K562 (cell line): ENCODE measurements at regions not wholly inside any gene's neighbourhood (a gene's known extent, or its start where the extent isn't known, plus 50 kb on each side); places are given as distances from the start of the nearest gene placed in this dataset.
"Not testable (repeated sequence)": the region's sequence is repeated elsewhere in the genome, so short reads cannot be mapped to it uniquely, and the experiment has no call there.

Experiments used
- BCL6 ChIP-seq: fragments of 250-450 bp; sonication (Bioruptor Pico); IDR thresholded peaks from 2 replicates; pipeline ENCODE4 v1.4.0; 2020
- CHD4 ChIP-seq: fragments of 200-600 bp; sonication (generic); IDR thresholded peaks from 3 replicates; pipeline ENCODE4 v1.6.1; 2012; ENCODE audit warnings: low read depth, mild to moderate bottlenecking, mixed read lengths, low read length, inconsistent platforms; ENCODE audit not compliant: insufficient read depth, insufficient replicate concordance, poor library complexity, severe bottlenecking
- DDX20 ChIP-seq: fragments of 450-650 bp; IDR thresholded peaks from 2 replicates; pipeline ENCODE4 v1.6.1; 2016; ENCODE audit warnings: missing genetic modification characterization, low read depth, mild to moderate bottlenecking, missing compliant biosample characterization, moderate library complexity
- DIDO1 ChIP-seq: fragments of 450-650 bp; IDR thresholded peaks from 2 replicates; pipeline ENCODE4 v1.6.1; 2016; ENCODE audit warnings: low read depth, missing biosample characterization, missing genetic modification characterization
- HDAC2 ChIP-seq: fragments of 450-650 bp; IDR thresholded peaks from 2 replicates; pipeline ENCODE4 v1.6.1; 2016; ENCODE audit warnings: mild to moderate bottlenecking
- JUNB ChIP-seq: fragments of 450-650 bp; formaldehyde crosslinking; conservative IDR thresholded peaks from 2 replicates; pipeline ENCODE4 v1.4.0; 2020; ENCODE audit warnings: mild to moderate bottlenecking
- MEF2A ChIP-seq: IDR thresholded peaks from 2 replicates; pipeline ENCODE4 v1.6.1; 2011; ENCODE audit warnings: low read depth, mild to moderate bottlenecking, low read length, moderate library complexity; ENCODE audit not compliant: control insufficient read depth
- PHF21A ChIP-seq: fragments of 450-650 bp; IDR thresholded peaks from 2 replicates; pipeline ENCODE4 v1.6.1; 2017; ENCODE audit warnings: low read depth, borderline replicate concordance
- RBFOX2 ChIP-seq: fragments of 200-400 bp; formaldehyde crosslinking; IDR thresholded peaks from 2 replicates; pipeline ENCODE4 v1.6.1; 2017; ENCODE audit warnings: low read depth, mild to moderate bottlenecking, low read length, moderate library complexity
- RNF2 ChIP-seq: sonication (generic); IDR thresholded peaks from 2 replicates; pipeline ENCODE4 v1.6.1; 2016
- TAF1 ChIP-seq: IDR thresholded peaks from 2 replicates; pipeline ENCODE4 v1.6.1; 2011; ENCODE audit warnings: mild to moderate bottlenecking, low read length, moderate library complexity; ENCODE audit not compliant: insufficient read depth, control insufficient read depth, severe bottlenecking; ENCODE audit errors: extremely low read depth
- ZNF143 ChIP-seq: sonication (generic); formaldehyde crosslinking; IDR thresholded peaks from 2 replicates; pipeline ENCODE4 v1.9.0; 2022; ENCODE audit warnings: mild to moderate bottlenecking, missing genetic modification reagents
- TF ChIP-seq, protein P1 (sequence below): fragments of 150-350 bp; IDR thresholded peaks from 2 replicates; pipeline ENCODE4 v1.6.1; 2014; ENCODE audit warnings: low read depth, mild to moderate bottlenecking, low read length, borderline replicate concordance

DNA sequence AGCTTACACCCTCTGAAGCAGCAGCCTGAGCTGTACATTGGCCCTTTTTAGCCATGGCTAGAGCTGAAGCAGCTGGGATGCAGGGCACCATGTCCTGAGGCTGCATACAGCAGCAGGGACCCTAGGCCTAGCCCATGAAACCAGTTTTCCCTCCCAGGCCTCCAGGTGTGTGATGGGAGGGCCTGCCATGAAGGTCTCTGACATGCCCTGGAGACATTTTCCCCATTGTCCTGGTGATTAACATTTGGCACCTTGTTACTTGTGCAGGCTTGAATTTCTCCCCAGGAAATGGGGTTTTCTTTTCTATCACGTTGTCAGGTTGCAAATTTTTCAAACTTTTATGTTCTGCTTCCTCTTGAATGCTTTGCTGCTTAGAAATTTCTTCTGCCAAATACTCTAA lies 206.8 kb upstream of the GADL1 start:
- not testable (repeated sequence) for TF ChIP-seq CHD4; JUNB (CRISPR knock-in tag); RNF2; HDAC2; RBFOX2; DIDO1 (tag); PHF21A; TAF1; MEF2A; DDX20; ZNF143 (CRISPR knock-in tag); BCL6 (CRISPR knock-in tag)
- TF ChIP-seq, protein P1, sequence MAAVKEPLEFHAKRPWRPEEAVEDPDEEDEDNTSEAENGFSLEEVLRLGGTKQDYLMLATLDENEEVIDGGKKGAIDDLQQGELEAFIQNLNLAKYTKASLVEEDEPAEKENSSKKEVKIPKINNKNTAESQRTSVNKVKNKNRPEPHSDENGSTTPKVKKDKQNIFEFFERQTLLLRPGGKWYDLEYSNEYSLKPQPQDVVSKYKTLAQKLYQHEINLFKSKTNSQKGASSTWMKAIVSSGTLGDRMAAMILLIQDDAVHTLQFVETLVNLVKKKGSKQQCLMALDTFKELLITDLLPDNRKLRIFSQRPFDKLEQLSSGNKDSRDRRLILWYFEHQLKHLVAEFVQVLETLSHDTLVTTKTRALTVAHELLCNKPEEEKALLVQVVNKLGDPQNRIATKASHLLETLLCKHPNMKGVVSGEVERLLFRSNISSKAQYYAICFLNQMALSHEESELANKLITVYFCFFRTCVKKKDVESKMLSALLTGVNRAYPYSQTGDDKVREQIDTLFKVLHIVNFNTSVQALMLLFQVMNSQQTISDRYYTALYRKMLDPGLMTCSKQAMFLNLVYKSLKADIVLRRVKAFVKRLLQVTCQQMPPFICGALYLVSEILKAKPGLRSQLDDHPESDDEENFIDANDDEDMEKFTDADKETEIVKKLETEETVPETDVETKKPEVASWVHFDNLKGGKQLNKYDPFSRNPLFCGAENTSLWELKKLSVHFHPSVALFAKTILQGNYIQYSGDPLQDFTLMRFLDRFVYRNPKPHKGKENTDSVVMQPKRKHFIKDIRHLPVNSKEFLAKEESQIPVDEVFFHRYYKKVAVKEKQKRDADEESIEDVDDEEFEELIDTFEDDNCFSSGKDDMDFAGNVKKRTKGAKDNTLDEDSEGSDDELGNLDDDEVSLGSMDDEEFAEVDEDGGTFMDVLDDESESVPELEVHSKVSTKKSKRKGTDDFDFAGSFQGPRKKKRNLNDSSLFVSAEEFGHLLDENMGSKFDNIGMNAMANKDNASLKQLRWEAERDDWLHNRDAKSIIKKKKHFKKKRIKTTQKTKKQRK, result not testable (repeated sequence)
